ENCODE measurements at regions not wholly inside any gene's neighbourhood (a gene's known extent, or its start where the extent isn't known, plus 50 kb on each side); places are given as distances from the start of the nearest gene placed in this dataset.

- TF ChIP-seq CTCF (IDR thresholded peaks at IDR 0.05; ENCODE audit: borderline replicate concordance, insufficient read depth, low read depth, low read length) = no peak
Measured at GRCh38 chr4:35189988-35190613, 1054.2 kb downstream of the ARAP2 start.

GRCh38 chr4:35201403-35201802 is 1042.9 kb downstream of the ARAP2 start:
- no peak for TF ChIP-seq CTCF (IDR thresholded peaks at IDR 0.05; ENCODE audit: borderline replicate concordance, insufficient read depth, low read depth, low read length)
- no peak overlapping the region for H3K4me3 ChIP-seq (ENCODE audit: low read depth, low read length)

More at GRCh38 chr4:35189988-35190613, 1054.2 kb downstream of the ARAP2 start:
- H3K4me3 ChIP-seq (ENCODE audit: low read depth, low read length) = no peak overlapping the region

- H3K4me3 ChIP-seq (ENCODE audit: low read depth, low read length) = no peak overlapping the region
- no peak for TF ChIP-seq CTCF (IDR thresholded peaks at IDR 0.05; ENCODE audit: borderline replicate concordance, insufficient read depth, low read depth, low read length)
Measured at GRCh38 chr4:35216636-35217035, 1027.7 kb downstream of the ARAP2 start.

- H3K4me3 ChIP-seq (ENCODE audit: low read depth, low read length) = no peak overlapping the region
- TF ChIP-seq CTCF (IDR thresholded peaks at IDR 0.05; ENCODE audit: borderline replicate concordance, insufficient read depth, low read depth, low read length) = no peak
Measured at GRCh38 chr4:35217331-35217730, 1027.0 kb downstream of the ARAP2 start.

GRCh38 chr4:35228313-35228712 is 1016.0 kb downstream of the ARAP2 start:
- H3K4me3 ChIP-seq (ENCODE audit: low read depth, low read length) = no peak overlapping the region
- TF ChIP-seq CTCF (IDR thresholded peaks at IDR 0.05; ENCODE audit: borderline replicate concordance, insufficient read depth, low read depth, low read length) = no peak

- no peak for TF ChIP-seq CTCF (IDR thresholded peaks at IDR 0.05; ENCODE audit: borderline replicate concordance, insufficient read depth, low read depth, low read length)
- no peak overlapping the region for H3K4me3 ChIP-seq (ENCODE audit: low read depth, low read length)
Measured at GRCh38 chr4:35229021-35229420, 1015.3 kb downstream of the ARAP2 start.

- TF ChIP-seq CTCF (IDR thresholded peaks at IDR 0.05; ENCODE audit: borderline replicate concordance, insufficient read depth, low read depth, low read length) = no peak
- H3K4me3 ChIP-seq (ENCODE audit: low read depth, low read length) = no peak overlapping the region
Measured at GRCh38 chr4:35237924-35238323, 1006.4 kb downstream of the ARAP2 start.

Data from GM12875 (cell line).